VCaP (cell line): ENCODE measurements at regions not wholly inside any gene's neighbourhood (a gene's known extent, or its start where the extent isn't known, plus 50 kb on each side); places are given as distances from the start of the nearest gene placed in this dataset.

Experiments used
- H3K27ac ChIP-seq: fragments of 450-650 bp; 2 replicates; pipeline ENCODE4 v1.5.1; 2017
- CTCF ChIP-seq: fragments of 450-650 bp; conservative IDR thresholded peaks from 2 replicates; pipeline ENCODE4 v1.5.1; 2017; ENCODE audit warnings: mild to moderate bottlenecking, moderate library complexity

- no peak overlapping the region for H3K27ac ChIP-seq
- TF ChIP-seq CTCF = no peak
Observed at GRCh38 chr10:22850541-22850940, 77.3 kb upstream of the ARMC3 start.

DNA sequence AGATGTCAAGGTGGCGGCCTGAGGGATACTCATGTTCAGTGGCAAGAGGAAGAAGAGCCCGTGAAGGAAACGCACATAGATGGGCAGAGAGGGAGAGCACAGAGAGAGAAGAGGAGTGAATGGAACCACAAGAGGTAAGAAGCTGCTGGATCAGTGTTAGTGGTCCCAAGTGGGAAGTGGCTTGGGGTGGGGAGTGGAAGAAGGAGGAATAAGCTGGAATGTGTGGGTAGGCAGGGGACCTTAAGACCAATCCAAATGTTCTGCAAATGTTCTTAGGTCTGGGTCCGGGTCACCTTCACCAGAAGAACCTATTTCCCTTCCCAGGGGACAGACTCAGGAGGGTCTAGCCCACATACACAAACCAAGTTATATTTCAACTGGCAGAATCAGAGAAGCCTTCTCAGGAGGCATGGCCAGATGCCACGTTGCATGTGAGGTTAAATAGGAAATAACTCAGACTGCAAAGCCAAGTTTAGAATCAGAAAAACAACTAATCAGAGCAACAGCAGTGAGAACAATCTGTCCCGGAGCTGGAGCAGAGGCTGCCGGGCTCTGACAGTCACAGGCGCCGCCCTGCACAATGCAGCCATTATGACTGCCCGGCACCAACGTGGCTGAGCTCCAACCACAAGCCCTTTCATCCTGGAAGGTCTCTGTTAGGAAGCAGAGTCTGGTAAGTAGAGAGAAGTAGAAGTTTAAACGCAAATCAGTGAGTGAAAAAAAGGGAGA is 78.6 kb upstream of the ARMC3 start:
- no peak for TF ChIP-seq CTCF
- peak overlapping the region; percentile 55 for H3K27ac ChIP-seq

DNA sequence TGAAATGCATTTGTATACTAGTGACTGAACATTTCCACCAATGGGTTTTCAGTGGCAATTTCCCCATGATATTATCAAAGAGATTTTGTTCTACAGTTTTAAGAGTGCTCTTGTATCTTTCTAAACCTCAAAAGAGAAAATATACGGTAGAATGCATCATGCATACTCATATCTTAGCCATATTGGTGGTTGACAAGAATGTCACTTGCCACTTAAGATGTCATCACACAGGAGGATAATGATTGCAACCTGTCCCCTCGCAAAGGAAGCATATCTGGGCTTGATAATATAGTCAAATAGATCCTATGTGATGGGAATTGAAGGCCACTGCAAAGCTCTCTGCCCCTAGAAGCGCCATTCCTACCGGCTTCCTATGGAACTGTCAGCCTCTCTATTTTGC is 79.3 kb upstream of the ARMC3 start:
- no peak for TF ChIP-seq CTCF
- no peak overlapping the region for H3K27ac ChIP-seq

- H3K27ac ChIP-seq = no peak overlapping the region
- no peak for TF ChIP-seq CTCF
Observed at GRCh38 chr10:22846294-22846693, 81.6 kb upstream of the ARMC3 start.

DNA sequence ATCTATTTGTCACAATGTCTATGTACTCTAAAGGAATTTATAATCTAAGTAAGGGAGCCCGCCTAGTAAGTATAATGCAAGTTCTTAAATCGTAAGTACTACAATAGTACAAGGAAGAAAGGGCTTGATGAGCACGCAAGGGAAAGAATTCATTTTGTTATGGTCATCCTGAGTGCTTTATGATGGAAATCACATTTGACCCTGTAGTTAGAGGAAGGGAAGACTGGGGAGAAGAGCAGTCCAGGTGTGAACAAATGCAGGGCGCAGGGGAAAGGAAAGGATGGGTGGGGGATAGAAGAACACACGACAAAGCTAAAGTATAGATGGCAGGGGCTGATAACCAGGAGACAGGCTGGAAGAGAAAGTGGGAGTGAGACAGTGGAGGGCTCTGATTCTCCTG is 88.2 kb upstream of the ARMC3 start:
- TF ChIP-seq CTCF = no peak

GRCh38 chr10:22837771-22838170 is 90.1 kb upstream of the ARMC3 start:
- H3K27ac ChIP-seq = no peak overlapping the region
- TF ChIP-seq CTCF = no peak

More for the DNA sequence above, 88.2 kb upstream of the ARMC3 start:
- H3K27ac ChIP-seq = no peak overlapping the region

- TF ChIP-seq CTCF = no peak
- H3K27ac ChIP-seq = no peak overlapping the region
Observed at GRCh38 chr10:22837351-22837750, 90.5 kb upstream of the ARMC3 start.
